Chondrocyte (in vitro differentiated cells): ENCODE measurements at regions not wholly inside any gene's neighbourhood (a gene's known extent, or its start where the extent isn't known, plus 50 kb on each side); places are given as distances from the start of the nearest gene placed in this dataset.
A peak's percentile ranks its signal among the peaks of the same experiment; 100 is the strongest.

Source experiments
- DNase-seq: peaks from one replicate; pipeline ENCODE4 v3.0.0; 2021; ENCODE audit warnings: mixed read lengths, low spot score
- H3K27ac Mint-ChIP-seq: one replicate; pipeline ENCODE4 v1.8.0; 2021; ENCODE audit warnings: mild to moderate bottlenecking, moderate library complexity, mixed read lengths; ENCODE audit not compliant: unreplicated experiment
- H3K27me3 Mint-ChIP-seq: 2 replicates; pipeline ENCODE4 v1.8.0; 2021; ENCODE audit warnings: low read depth, mixed read lengths
- H3K36me3 Mint-ChIP-seq: 2 replicates; pipeline ENCODE4 v1.8.0; 2021; ENCODE audit warnings: low read depth, mixed read lengths
- H3K4me1 Mint-ChIP-seq: 2 replicates; pipeline ENCODE4 v1.8.0; 2021; ENCODE audit warnings: low read depth, mild to moderate bottlenecking, mixed read lengths
- H3K4me3 Mint-ChIP-seq: one replicate; pipeline ENCODE4 v1.8.0; 2021; ENCODE audit warnings: mild to moderate bottlenecking, moderate library complexity, mixed read lengths; ENCODE audit not compliant: unreplicated experiment
- H3K9me3 Mint-ChIP-seq: 2 replicates; pipeline ENCODE4 v1.8.0; 2021; ENCODE audit warnings: low read depth, mixed read lengths
- CTCF ChIP-seq: fragments of 200-600 bp; sonication (generic); IDR thresholded peaks from 2 replicates; pipeline ENCODE4 v1.5.0; 2021; ENCODE audit warnings: antibody characterized with exemption, mild to moderate bottlenecking, moderate library complexity

DNA sequence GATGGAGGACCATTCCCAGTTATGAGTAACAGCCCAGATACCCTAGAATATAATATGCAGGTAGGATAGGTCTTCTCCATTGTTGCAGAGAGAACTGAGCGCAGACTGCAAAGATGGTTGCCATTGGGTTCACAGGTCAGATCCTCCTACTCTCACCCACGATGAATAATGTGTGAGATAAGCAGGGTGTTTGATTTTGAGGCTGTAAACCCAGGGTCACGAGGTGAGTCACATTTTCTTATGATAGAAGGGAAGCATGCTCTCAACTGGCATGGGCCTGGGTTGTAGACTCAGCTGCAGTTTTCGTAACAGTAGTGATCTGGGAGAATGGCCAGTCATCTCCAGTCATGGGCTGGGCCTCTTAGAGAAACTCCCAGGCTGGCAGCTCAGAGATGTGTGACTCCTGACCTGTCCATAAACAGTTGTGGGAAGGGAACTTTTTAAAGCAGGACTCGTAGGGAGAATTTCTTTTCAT, 74.2 kb downstream of the CD164 start:
- Mint-ChIP-seq H3K36me3 (no peaks in the 10 kb centered on the region), H3K4me3 (no peak overlapping the region), H3K27me3 (no peaks in the 10 kb centered on the region), H3K27ac (no peak overlapping the region), H3K9me3 (no peaks in the 10 kb centered on the region), H3K4me1 (no peaks in the 10 kb centered on the region)
- TF ChIP-seq CTCF: no peak
- no peak for DNase-seq

GRCh38 chr6:109306733-109307132, 75.5 kb downstream of the CD164 start:
- no peaks in the 10 kb centered on the region for H3K36me3 Mint-ChIP-seq
- H3K4me3 Mint-ChIP-seq: no peak overlapping the region
- TF ChIP-seq CTCF: no peak
- H3K9me3 Mint-ChIP-seq: no peaks in the 10 kb centered on the region
- no peaks in the 10 kb centered on the region for H3K27me3 Mint-ChIP-seq
- no peaks in the 10 kb centered on the region for H3K4me1 Mint-ChIP-seq
- no peak overlapping the region for H3K27ac Mint-ChIP-seq
- DNase-seq: no peak

DNA sequence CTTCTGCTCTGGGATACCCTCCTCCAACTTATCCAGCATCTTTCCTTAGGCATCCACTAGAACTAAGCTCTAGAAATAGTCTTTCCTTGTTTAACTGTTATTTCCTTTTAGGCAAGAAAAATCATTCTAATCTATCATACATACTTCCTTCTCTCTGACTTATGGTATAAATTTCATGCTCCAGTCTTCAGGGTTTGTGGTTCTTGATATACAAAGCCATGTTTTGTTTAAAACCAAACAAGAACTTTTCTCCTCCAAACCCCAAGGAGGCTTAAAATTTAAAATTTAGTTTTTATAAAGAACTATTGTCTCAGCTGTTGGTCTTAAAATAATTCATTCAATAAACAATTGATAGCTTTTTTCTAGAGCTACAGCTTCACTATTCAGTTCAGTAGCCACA, 77.2 kb downstream of the CD164 start:
- Mint-ChIP-seq H3K9me3 (no peaks in the 10 kb centered on the region), H3K4me1 (no peaks in the 10 kb centered on the region), H3K36me3 (no peaks in the 10 kb centered on the region), H3K27me3 (no peaks in the 10 kb centered on the region), H3K27ac (no peak overlapping the region), H3K4me3 (no peak overlapping the region)
- DNase-seq: no peak
- no peak for TF ChIP-seq CTCF

GRCh38 chr6:109304284-109305015, 77.8 kb downstream of the CD164 start:
- Mint-ChIP-seq H3K4me1 (no peaks in the 10 kb centered on the region), H3K9me3 (no peaks in the 10 kb centered on the region)
- no peak for TF ChIP-seq CTCF

DNA sequence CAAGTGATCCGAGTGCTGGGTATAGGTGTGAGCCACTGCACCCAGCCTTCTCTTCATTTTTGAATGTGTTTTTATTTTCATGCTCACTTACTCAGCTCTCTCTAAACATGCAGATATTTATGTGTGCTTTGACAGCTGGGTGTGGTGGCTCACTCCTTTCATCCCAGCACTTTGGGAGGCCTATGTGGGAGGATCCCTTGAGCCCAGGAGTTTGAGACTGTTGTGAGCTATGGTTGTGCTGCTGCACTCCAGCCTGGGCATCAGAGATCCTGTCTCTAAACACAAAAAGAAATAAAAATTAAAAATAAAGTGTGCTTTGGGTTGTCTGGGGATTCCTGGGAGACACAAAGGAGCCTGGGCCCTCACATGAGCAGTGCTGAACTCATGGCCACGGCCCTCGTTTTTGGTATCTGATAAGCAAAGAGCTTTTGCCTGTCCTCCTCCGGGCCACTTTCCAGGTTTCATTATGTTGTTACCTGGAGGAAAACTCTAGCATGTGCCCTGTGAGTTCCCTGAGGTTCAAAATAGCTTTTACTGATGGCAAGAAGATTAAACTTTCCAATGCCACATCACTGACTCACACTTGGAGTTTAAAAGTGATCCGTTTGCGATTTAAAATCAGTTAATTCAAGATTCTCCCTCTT, 78.5 kb downstream of the CD164 start:
- no peak overlapping the region for H3K4me3 Mint-ChIP-seq

More at GRCh38 chr6:109304284-109305015, 77.8 kb downstream of the CD164 start:
- no peak overlapping the region for H3K27ac Mint-ChIP-seq
- H3K27me3 Mint-ChIP-seq: no peaks in the 10 kb centered on the region
- no peak for DNase-seq
- H3K4me3 Mint-ChIP-seq: no peak overlapping the region
- H3K36me3 Mint-ChIP-seq: no peaks in the 10 kb centered on the region

More for the DNA sequence above, 78.5 kb downstream of the CD164 start:
- Mint-ChIP-seq H3K9me3 (no peaks in the 10 kb centered on the region), H3K27ac (peak overlapping the region; percentile 45), H3K4me1 (no peaks in the 10 kb centered on the region), H3K27me3 (no peaks in the 10 kb centered on the region), H3K36me3 (no peaks in the 10 kb centered on the region)
- no peak for DNase-seq
- TF ChIP-seq CTCF: no peak
